Head of caudate nucleus (tissue), 42 donors: ENCODE measurements at regions not wholly inside any gene's neighbourhood (a gene's known extent, or its start where the extent isn't known, plus 50 kb on each side); places are given as distances from the start of the nearest gene placed in this dataset.

Experiments used
- DNase-seq, 42 donors: peaks; one replicate each; pipeline versions ENCODE4 v3.0.0 to v3.0.0-alpha.2; 2020 to 2021; ENCODE audit warnings: mixed read lengths in 7 of 42
- intact Hi-C: fragments of 100-400 bp; cut with DNase I; formaldehyde crosslinking; loops from one replicate; pipeline ENCODE4 v1.15.0; 2022

- no peak for DNase-seq
- intact Hi-C loops = no loop called here
These were observed 1294.7 kb downstream of the ZPLD1 start for GRCh38 chr3:103729547-103729946.

- intact Hi-C loops = no loop called here
- DNase-seq = no peak
These were observed 1295.9 kb downstream of the ZPLD1 start for GRCh38 chr3:103730744-103731143.

- DNase-seq = no peak
- intact Hi-C loops = no loop called here
These were observed 1318.2 kb downstream of the ZPLD1 start for GRCh38 chr3:103752986-103753385.

GRCh38 chr3:103767635-103768034, 1332.8 kb downstream of the ZPLD1 start:
- intact Hi-C loops = no loop called here

GRCh38 chr3:103785017-103785416, 1350.2 kb downstream of the ZPLD1 start:
- intact Hi-C loops = no loop called here
- no peak for DNase-seq

More at GRCh38 chr3:103767635-103768034, 1332.8 kb downstream of the ZPLD1 start:
- DNase-seq = peak in 1 of 42 donors; percentile 5

- no peak for DNase-seq
- intact Hi-C loops = no loop called here
These were observed 1350.7 kb downstream of the ZPLD1 start for GRCh38 chr3:103785537-103785936.

- DNase-seq = no peak
- intact Hi-C loops = no loop called here
These were observed 1351.5 kb downstream of the ZPLD1 start for GRCh38 chr3:103786296-103786695.

- DNase-seq = no peak
- intact Hi-C loops = no loop called here
These were observed 1352.5 kb downstream of the ZPLD1 start for GRCh38 chr3:103787164-103787871.

- intact Hi-C loops = no loop called here
- no peak for DNase-seq
These were observed 1353.1 kb downstream of the ZPLD1 start for GRCh38 chr3:103787879-103788278.

GRCh38 chr3:103791786-103792515, 1357.1 kb downstream of the ZPLD1 start:
- intact Hi-C loops = no loop called here
- no peak for DNase-seq

- intact Hi-C loops = no loop called here
- DNase-seq = no peak
These were observed 1359.8 kb downstream of the ZPLD1 start for GRCh38 chr3:103794656-103795055.

GRCh38 chr3:103796068-103796467, 1361.3 kb downstream of the ZPLD1 start:
- DNase-seq = no peak
- intact Hi-C loops = no loop called here

GRCh38 chr3:103803787-103804186, 1369.0 kb downstream of the ZPLD1 start:
- intact Hi-C loops = no loop called here
- no peak for DNase-seq

GRCh38 chr3:103810167-103810566, 1375.4 kb downstream of the ZPLD1 start:
- intact Hi-C loops = no loop called here
- DNase-seq = no peak

GRCh38 chr3:103813955-103814354, 1379.1 kb downstream of the ZPLD1 start:
- no peak for DNase-seq
- intact Hi-C loops = no loop called here

GRCh38 chr3:103818398-103818797, 1383.6 kb downstream of the ZPLD1 start:
- intact Hi-C loops = no loop called here
- no peak for DNase-seq

GRCh38 chr3:103818800-103819199, 1384.0 kb downstream of the ZPLD1 start:
- DNase-seq = no peak
- intact Hi-C loops = no loop called here

GRCh38 chr3:103825586-103825985, 1390.8 kb downstream of the ZPLD1 start:
- DNase-seq = no peak
- intact Hi-C loops = no loop called here

GRCh38 chr3:103829723-103830326, 1395.0 kb downstream of the ZPLD1 start:
- intact Hi-C loops = no loop called here

More at GRCh38 chr3:103829723-103830326, 1395.0 kb downstream of the ZPLD1 start:
- DNase-seq = no peak
